Dedifferentiated amniotic fluid mesenchymal stem cell (primary cell): ENCODE measurements at regions not wholly inside any gene's neighbourhood (a gene's known extent, or its start where the extent isn't known, plus 50 kb on each side); places are given as distances from the start of the nearest gene placed in this dataset.

Source experiments
- DNase-seq: peaks from one replicate; pipeline ENCODE4 v3.0.0-alpha.2; 2016; ENCODE audit errors: extremely low spot score

DNA sequence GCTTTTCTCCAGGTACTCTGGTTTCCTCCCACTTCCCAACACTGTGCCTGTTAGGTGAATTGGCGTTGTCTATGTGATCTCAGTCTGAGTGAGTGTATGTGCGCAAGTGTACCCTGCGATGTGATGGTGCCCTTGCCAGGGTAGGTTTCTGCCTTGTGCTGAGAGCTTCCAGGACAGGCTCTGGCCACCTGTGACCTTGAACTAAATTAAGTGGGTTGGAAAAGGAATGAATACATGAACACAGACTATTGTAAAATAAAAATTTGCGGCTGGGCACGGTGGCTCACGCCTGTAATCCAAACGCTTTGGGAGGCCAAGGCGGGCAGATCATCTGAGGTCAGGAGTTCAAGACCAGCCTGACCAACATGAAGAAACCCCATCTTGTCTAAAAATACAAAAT, 678.0 kb downstream of the DHX35 start:
- DNase-seq = no peak

DNA sequence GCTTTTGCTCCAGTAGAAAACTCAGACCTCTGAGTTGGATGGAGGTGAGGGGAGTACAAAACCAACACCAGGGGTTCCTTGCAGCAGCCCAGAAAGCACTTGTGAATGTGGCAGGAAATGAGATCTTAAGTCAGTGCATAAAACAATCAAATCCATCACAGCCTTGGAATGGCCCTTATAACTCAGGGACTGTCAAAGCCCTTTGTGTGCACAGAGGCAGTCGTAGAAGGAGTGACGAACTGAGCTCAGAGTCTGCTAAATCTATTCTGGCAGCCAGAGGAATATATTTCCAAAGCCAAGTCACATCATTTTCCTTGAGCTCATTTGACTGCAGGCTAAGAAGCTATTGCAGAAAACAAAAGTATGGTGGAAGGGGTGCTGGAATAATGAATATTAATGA, 676.6 kb downstream of the DHX35 start:
- no peak for DNase-seq

DNA sequence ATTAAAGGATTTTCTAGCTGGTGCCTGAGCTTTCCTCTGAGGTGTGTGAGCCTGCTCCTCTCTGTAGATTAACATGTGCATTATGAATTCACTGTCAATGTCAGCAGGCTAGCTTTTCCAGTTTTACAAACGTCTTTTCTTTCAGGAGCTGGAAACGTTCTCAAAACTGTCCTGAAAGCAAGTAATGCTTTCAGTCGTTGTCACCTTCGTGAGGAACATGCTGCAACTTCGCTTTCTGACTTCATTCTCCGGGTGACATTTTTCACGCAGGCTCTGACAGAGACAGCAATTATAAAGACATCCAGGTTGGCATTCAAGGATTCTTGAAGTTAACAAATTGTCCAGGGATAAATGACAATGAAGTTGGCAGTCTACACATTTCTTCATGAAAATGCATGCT, 671.5 kb downstream of the DHX35 start:
- DNase-seq = no peak

DNA sequence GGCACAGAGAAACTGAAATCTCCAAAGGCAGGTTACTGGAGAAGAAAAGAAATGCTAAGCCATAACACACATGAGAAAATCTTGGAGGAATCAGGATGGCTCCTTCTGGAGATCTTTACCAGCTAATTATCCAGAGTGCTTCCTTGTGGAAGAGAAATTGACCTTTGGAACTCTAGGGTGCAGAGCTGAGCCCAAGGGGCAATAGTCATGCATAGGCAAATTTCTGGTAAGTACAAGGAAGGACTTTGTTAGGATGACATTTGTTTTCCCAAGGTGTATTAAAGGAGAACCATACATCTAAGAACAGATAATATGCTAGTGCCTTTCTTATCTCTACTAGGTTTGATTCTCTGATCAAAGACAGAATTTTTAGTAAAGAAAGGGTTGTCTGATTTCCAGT, 670.6 kb downstream of the DHX35 start:
- DNase-seq = no peak

DNA sequence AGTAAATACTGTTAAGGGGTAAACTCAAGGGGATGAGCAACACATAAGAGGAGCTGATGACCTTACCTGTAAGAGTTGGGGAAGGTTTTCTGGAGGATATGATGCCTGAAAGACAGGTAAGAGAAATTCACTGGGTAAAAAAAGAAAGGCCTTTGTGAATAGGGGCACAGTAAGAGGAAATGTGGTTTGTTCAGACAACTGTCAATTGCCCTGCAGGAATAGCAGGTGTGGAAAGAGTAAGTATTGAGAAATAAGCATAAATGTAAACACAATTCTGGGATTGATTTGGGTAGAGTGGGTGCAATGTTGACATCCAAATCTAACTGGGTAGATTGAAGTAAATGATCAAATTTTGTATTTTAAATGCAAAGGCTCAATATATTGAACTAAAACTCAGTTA, 670.0 kb downstream of the DHX35 start:
- no peak for DNase-seq

DNA sequence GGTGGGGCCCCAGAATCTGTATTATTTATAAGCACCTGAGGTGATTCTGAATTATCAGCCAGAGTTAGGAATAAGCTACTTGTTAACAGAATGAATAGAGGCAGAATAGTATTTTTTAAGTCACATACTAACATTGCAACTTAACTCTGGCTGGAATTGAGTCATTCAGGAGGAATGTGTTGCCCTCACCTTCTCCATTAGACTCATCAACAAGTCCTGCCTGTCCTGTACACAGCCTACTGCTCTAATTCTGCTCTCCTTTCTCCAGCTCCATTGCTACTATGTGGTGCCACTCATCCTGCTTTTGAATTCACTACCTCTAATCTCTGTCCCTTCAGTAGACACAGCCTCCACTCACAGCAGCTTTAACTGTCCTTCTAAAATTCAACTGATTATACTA, 669.4 kb downstream of the DHX35 start:
- no peak for DNase-seq

DNA sequence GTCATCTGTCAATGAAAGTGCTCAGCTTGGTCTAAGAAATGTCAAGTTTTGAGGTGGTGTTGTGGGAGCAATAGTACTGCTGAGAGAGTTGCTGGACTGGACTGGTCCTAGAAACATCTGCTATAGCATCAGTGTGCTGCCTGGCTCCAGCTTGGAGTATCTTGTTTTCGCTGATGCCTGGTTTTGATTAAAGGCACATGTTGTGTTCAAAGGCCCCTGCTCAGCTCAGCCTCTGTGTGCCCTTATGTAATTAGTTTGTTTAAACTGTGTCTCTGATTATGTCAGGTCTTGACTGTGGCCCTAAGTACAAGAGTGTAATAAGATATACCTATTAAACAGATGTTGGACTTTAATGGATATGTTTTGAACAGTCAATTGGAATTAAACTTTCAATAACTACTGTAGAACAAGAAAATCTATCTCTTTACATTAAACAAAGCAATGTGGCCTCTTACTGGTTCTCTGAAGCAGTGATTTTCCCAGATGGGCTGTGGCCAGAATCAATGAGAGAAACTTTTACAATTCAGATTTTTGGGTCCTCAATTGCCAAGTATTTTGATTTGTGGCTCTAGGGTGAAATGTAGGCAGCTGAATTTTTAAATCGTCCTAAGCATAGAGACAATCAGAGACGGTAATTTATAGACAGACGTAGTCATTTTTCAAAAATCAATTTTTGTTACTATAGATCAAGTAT, 668.2 kb downstream of the DHX35 start:
- DNase-seq = no peak

DNA sequence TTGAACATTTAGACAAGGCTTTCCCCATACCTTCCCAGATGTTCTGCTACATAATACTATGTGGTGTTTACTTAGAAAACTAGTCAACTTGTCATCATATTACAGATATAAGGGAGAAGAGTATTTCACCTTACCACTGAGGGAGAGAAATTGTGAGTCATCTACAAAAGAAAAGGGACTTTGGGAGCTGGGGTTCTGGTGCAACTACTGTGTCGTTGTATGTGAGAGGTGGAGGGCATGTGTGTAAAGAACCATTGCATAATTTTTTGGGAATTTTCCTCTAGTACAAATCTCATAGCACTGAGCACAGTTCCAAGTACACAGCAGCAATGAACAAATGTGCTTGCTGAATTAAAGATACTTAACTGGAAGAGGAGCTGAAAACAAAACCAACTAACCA, 665.6 kb downstream of the DHX35 start:
- DNase-seq = no peak

DNA sequence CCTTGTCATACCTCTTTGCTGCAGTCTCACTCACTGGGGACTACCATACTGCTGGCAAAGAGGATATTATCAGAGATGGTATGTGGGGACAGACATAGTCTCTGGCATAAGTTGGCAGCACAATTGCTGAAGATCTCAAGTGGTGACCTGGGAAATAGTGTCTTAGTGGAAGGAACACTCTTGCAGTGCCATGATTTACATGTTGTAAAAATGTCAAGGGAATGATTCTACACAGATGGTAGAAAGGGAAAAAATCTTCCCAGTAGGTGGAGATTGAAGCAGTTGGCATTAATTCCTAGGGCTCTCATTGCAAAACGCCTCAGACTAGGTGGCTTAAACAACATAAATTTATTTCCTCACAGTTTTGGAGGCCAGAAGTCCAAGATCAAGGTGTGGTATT, 662.2 kb downstream of the DHX35 start:
- DNase-seq = no peak

DNA sequence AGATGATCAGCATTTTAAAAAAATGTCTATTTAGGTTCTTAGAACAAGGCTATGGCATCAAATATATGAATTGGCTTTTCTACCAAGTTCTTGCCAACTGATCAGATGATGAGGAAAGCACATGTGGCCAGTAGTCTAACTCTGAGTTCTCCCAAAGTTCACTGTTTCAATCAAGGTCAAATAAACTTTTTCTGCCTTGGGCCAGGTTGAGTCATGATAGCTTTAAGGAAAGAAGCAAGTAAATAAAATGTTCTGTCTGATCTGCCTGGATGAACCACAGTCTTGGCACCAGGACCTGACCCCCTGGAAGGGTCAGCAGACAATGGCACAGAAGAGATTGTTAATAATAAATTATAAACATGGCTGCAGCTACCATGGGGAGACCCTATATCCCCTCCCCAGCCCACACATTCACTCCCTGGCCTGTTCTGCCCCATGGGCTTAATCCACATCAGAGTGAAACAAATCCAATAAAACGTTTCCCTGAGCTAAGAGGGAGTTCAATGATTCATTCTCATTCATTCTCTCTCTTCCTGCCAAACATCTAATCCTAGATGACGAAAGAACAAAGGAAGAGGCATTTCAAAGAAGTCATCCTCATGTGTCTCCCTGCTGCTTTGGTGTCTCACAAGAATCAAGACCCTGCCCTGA, 661.6 kb downstream of the DHX35 start:
- DNase-seq = no peak

DNA sequence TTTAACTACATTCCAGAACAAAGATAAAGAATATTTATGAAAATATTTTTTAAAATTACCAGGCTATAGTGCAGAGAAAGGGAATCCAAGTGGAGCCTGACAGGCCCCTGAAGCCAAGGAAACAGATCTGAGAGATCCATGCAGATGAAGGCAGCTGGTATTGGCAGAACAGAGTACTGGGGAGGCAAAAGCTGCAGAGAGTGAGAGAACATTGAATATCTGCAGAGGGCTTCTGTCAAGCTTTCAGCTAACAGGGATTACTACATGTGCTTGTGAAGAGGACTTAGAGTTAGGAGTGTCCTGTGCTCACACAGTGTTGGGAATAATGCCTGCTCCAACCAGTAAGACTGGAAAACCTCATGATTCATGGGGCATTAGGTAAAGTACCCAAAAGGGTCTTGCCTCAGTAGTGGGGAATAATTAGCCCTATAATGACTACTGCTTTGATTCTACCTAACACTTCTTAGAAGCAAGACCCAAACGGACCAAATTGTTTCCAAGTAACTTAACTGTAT, 657.2 kb downstream of the DHX35 start:
- DNase-seq = no peak

DNA sequence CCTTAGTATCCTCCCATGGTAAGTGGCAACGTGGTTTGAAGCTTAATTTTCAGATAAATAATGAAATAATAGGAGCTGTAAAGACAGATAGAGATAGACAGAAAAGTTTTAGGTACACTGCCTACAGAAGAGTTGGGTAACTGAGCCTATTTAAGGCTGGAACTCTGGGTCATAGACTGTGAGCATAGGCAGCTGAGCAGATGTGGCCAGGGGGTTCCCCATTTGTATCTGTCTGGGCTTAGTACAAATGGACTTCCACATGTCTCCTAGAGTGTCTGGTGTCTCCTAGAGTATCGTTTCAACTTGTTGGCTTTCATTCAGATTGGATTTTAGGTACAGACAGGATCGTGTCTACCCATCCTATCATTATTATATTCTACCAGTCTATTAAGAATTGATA, 649.8 kb downstream of the DHX35 start:
- no peak for DNase-seq

DNA sequence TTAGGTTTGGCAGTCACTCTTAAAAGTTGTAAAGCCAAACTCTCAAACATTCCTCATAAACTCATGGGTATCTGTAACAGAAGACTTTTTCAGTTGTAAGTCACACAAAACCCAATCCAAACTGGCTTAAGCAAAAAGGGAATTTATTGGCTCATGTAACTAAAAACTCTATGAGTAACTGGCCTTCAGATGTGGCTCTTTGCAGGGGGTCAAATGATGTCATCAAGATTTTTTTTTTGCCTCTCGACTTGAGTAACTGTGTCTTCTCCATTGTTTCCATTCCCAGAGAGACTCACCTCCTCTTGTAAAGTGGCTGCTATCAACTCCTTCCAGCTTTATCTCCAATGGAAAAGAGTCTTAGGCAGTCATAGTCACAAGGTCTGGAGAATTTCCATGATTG, 645.0 kb downstream of the DHX35 start:
- DNase-seq = no peak

DNA sequence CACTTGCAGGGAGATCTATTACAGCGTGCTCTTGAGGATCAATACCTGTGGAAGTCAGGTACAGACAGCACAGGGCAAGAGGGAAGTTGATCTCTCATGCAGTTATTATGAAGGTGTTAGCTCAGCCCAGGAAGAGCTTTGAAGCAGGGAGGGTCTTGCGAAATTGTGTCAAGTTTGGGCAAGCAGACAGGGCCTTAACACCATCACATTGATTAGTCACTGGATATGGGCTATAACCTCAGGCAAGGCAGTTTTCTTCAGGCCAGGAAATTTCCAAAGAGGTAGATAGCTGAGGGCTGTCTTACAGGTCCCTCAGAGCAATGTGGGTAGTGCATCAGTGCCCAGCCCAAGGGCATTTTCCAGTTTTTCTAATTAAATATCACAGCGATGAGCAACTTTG, 643.8 kb downstream of the DHX35 start:
- DNase-seq = no peak

DNA sequence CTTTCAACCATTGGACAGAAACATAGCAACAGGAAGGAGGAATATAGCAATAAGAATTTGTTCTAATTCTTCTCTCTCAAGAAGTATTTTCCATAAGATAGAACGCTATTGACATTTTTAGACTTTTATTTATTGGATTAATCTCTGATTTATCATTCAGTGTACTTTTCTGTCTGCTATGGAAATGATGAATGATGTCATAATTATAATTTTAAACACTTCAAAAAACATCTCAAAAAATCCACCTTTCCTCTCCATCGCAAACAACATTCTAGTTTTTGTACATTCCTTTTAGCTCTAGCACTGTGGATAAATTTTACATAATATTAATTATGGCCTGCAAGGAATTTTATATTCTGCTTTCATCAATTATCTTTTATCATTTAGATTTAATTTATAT, 643.2 kb downstream of the DHX35 start:
- DNase-seq = no peak

DNA sequence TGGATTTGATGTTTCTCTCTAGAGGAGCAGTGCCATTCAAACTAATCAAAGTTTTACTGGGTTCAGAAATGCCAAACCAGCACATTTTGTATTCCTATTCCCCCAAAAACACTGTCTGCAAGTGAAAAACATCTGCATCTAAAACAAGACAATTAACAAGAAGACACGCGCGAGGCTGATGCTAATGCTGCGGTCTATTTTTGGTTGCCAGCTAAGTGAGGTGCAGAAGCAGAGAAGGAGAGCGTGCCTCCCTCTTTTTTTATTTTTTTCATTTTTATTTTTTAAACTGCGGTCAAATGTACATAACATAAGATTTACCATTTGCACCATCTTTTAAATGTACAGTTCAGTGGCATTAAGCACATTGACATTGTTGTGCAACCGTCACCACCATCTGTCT, 641.1 kb downstream of the DHX35 start:
- no peak for DNase-seq

DNA sequence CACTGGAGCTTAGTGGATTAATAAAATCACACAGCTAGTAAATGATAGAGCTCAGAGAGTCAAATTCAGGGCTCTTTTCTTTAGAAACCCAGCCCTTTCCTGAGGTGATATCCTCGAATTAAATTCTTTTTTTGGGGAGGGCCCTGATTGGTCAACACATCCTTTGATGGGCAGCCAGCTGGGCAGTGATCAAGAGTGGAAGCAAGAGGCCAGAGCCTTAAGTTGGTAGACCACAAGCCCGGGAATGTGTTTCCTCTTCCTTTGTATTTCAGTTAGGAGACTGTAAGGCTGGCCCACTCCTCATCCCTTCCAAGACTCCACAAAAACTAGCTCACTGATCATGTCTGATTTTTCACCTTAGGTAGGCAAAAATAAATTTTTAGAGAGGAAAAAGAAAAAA, 640.5 kb downstream of the DHX35 start:
- DNase-seq = no peak

DNA sequence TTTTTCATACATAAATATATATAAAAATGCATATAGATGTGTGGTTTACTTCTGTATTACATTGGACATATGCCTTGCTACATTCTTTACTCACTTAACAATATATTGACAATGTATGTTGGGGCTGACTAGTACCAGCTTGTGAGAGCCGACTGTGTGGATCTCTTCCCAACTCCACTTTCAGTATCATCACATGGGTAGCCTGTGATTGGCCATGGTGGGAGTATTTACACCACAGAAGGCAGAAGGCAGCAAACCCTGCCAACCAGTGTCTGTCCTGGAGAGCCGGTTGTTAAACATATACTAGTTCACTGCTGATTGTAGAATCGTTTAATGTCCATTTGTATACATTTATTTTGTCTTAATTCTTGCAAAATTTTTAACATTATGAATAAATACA, 638.7 kb downstream of the DHX35 start:
- no peak for DNase-seq

DNA sequence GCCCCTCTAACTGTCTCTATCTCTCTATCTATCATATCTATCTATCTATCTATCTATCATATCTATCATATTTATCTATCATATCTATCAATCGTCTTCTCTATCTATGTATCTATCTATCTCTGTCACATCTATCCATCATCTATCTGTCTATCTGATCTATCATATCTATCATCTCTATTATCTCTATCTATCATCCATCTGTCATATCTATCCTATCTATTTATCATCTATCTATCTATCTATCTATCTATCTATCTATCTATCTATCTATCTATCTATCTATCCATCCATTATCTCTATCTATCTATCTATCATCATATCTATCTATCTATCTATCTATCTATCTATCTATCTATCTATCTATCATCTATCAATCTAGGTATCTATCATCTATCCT, 638.0 kb downstream of the DHX35 start:
- DNase-seq = no peak

DNA sequence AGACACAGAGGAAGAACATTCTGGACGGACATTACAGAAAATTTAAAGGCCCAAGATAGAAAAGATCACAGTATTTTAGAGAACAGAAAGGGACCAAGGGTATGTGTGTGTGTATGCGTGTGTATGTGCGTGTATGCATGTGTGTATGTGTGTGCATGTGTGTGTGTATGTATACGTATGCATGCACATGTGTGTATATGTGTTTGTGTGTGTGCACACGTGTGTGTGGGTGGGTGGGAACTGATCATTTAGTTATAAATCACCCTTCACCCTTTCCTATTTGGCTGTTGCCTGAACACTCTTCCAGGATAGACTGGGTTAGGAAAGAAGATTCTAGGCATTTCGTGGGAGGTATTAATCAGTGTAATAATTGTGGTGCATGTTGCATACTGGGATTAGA, 634.4 kb downstream of the DHX35 start:
- DNase-seq = no peak

DNA sequence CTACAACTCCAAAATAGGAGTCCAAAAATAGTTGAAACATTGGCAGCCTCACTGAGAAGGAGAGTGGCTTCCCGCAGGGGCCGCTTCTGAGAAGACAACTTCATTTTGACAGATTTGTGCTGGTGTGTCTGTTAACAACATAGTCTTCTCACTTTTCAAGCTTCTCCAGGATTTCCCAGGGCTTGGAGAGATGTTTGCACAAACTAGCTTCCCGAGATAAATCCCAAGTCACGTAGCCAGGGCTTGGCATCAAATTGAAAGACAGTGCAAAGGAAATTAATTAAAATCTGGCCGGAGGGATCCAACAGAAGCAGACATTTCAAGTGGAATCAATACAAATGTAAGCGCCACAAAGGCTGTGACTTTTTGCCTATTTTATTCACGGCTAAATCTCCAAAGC, 630.2 kb downstream of the DHX35 start:
- DNase-seq = no peak

DNA sequence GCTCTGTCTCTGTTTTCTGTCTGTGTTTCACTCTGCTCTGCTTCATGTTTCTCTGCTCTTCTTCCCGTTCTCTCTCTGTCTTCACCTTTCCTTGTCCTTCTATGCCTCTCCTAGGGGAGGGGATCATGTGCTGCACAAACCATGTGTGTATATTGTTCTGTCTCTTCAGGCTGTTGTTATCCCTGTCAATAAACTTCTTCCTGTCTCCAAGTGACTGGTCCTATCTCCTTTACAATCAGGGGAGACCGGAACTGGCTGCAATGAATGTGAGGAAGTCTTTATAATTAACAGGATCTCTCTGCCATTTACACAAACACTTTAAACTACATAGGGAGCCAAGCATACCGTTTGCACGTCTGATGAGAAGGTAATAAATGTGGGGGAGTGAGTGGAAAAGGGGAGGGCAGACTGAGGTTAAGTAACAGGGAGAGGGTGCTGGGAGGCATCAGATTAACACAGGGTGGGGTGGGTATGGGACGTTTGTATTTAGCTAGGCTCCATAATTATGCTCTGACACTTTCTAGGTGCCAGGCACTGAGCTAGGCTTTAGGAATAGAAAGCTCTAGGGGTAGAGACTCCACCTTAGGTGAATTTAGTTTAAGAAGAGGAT, 626.1 kb downstream of the DHX35 start:
- no peak for DNase-seq

DNA sequence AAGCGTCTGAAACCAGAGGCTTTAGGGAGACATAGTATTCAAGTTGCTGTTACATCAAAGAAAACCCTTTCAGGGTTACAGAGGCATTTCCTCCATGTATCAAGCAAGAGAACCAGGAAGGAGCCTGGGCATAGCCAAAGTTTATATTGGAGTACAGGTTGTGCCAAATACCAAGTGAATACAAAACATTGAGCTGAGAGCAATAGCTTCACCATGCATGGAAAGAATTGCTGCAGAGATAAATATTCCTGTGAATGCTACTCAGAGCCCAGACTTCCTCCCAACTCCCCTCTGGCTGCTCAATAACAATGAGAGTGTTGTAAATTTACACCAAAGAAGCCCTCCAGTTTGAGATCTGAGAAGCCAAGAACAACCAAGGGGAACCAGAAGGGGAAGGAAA, 618.9 kb downstream of the DHX35 start:
- no peak for DNase-seq
